Stomach (tissue), 4 donors: ENCODE measurements at regions not wholly inside any gene's neighbourhood (a gene's known extent, or its start where the extent isn't known, plus 50 kb on each side); places are given as distances from the start of the nearest gene placed in this dataset.

Source experiments
- EP300 ChIP-seq: sonication (generic); formaldehyde crosslinking; IDR thresholded peaks from one replicate; pipeline ENCODE4 v1.6.1; 2017; ENCODE audit warnings: antibody characterized with exemption
- POLR2A ChIP-seq, 4 donors: fragments of 450-650 bp; IDR thresholded peaks; one replicate each; pipeline ENCODE4 v1.6.1; 2016; ENCODE audit warnings: antibody characterized with exemption in 4 of 4, control low read depth in 2 of 4, mild to moderate bottlenecking in 1 of 4, moderate library complexity in 1 of 4
- POLR2AphosphoS5 ChIP-seq, 3 donors: sonication (generic); formaldehyde crosslinking; IDR thresholded peaks; one replicate each; pipeline ENCODE4 v1.6.1; 2016; ENCODE audit warnings: antibody characterized with exemption in 3 of 3
- TF ChIP-seq, protein P1 (sequence below), 7 experiments: fragments of 450-650 bp in 4 of 7; fragments of 200-600 bp in 3 of 7; sonication (generic) in 3 of 7; IDR thresholded peaks; one replicate each; pipeline ENCODE4 v1.5.1; 2016 to 2019; ENCODE audit warnings: antibody characterized with exemption in 7 of 7, control low read depth in 2 of 7, mild to moderate bottlenecking in 1 of 7

- TF ChIP-seq, protein P1, sequence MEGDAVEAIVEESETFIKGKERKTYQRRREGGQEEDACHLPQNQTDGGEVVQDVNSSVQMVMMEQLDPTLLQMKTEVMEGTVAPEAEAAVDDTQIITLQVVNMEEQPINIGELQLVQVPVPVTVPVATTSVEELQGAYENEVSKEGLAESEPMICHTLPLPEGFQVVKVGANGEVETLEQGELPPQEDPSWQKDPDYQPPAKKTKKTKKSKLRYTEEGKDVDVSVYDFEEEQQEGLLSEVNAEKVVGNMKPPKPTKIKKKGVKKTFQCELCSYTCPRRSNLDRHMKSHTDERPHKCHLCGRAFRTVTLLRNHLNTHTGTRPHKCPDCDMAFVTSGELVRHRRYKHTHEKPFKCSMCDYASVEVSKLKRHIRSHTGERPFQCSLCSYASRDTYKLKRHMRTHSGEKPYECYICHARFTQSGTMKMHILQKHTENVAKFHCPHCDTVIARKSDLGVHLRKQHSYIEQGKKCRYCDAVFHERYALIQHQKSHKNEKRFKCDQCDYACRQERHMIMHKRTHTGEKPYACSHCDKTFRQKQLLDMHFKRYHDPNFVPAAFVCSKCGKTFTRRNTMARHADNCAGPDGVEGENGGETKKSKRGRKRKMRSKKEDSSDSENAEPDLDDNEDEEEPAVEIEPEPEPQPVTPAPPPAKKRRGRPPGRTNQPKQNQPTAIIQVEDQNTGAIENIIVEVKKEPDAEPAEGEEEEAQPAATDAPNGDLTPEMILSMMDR (IDR thresholded peaks at IDR 0.05): no peak
- no peak for TF ChIP-seq POLR2A (IDR thresholded peaks at IDR 0.05)
- TF ChIP-seq POLR2AphosphoS5 (IDR thresholded peaks at IDR 0.05): no peak
- no peak for TF ChIP-seq EP300
Measured at GRCh38 chr5:88459971-88460370, 191.3 kb upstream of the TMEM161B start.
